ENCODE measurements at regions not wholly inside any gene's neighbourhood (a gene's known extent, or its start where the extent isn't known, plus 50 kb on each side); places are given as distances from the start of the nearest gene placed in this dataset.

DNA sequence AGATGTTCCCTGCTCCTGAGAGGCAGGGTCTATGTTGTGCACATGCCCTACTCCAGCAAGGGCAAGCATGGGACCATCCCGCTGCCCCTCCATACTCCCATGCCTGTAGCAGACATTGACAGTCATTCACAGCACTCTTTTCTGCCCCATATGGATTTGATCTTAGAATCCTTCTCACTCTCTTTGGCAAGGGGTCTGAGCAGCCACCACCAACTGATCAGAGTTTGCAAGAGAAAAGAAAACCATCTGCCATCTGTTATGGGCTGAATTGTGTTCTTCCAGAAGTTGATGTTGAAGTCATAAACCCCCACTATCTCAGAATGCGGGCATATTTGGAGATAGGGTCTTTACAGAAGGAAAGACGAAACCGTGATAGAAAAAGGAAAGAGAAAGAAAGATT lies 315.1 kb upstream of the CLINT1 start:
- no peak overlapping the region for H2AFZ ChIP-seq (ENCODE audit: control insufficient read depth, low read depth, low read length)
- peaks cover 0 to 1% of the 10 kb centered on the region in 2 experiments; a peak in 1 of 4 replicates for H3K27me3 ChIP-seq (replicated peaks in 1 of 2; ENCODE audit: control insufficient read depth in 2 of 2, insufficient read depth in 2 of 2, low read length in 1 of 2)
- BruUV-seq (replicated peaks): no TSS peak
- SMC1A ChIA-PET (ENCODE audit: uncharacterized antibody, unreplicated experiment): interaction anchor here (0.7 to 7.1 kb wide), 16 partner anchors 24 to 958 kb away, joined by 3 to 100 read pairs (median 5); no protein-coding TSS in a partner anchor
- no peaks in the 10 kb centered on the region for H3K4me1 ChIP-seq (ENCODE audit: control insufficient read depth, insufficient read depth, low read length)
- no peak overlapping the region for H3K9ac ChIP-seq (ENCODE audit: control insufficient read depth, insufficient read depth, low read length)
- no peak overlapping the region for H3K27ac ChIP-seq (ENCODE audit: control insufficient read depth, insufficient read depth)
- H3K36me3 ChIP-seq (ENCODE audit: control insufficient read depth in 2 of 2, insufficient read depth in 2 of 2, low read length in 1 of 2): no peaks in the 10 kb centered on the region
- no peak for TF ChIP-seq CBFB (IDR thresholded peaks at IDR 0.05; ENCODE audit: low read depth)
- TF ChIP-seq PAX8 (IDR thresholded peaks at IDR 0.05): no peak
- no peak for TF ChIP-seq STAT1 (conservative IDR thresholded peaks at IDR 0.05)
- TF ChIP-seq IRF5 (IDR thresholded peaks at IDR 0.05; ENCODE audit: borderline replicate concordance): no peak
- TF ChIP-seq ZBTB11 (CRISPR knock-in tag; IDR thresholded peaks at IDR 0.05): no peak
- no peak for TF ChIP-seq ZZZ3 (IDR thresholded peaks at IDR 0.05; ENCODE audit: control insufficient read depth, insufficient read length, low read depth)
- WGBS (ENCODE audit: insufficient coverage, insufficient replicate concordance, low lambda C conversion rate, missing lambda C conversion rate): 55% methylated on average over 4 of the region's 4 CpGs
- CTCF ChIA-PET: interaction anchor here (0.6 to 9.0 kb wide), 26 partner anchors 7 to 1157 kb away, joined by 3 to 137 read pairs (median 4); no protein-coding TSS in a partner anchor
- ATAC-seq (no peak), FAIRE-seq (no peak), DNase-seq (ENCODE audit: low read depth, low spot score) (no peak)
- no peaks in the 10 kb centered on the region for H3K79me2 ChIP-seq (ENCODE audit: control insufficient read depth, insufficient read depth, low read length)
- H4K20me1 ChIP-seq (ENCODE audit: control insufficient read depth, insufficient read depth): no peaks in the 10 kb centered on the region
- POLR2A ChIA-PET: no interaction called here
- intact Hi-C loops (cut with micrococcal nuclease; ENCODE audit: unreplicated experiment): loop anchor here (2.0 kb wide), 2 partner anchors 521 to 959 kb away; no protein-coding TSS in a partner anchor
- no peak overlapping the region for H3K4me3 ChIP-seq
- H3K9me3 ChIP-seq (replicated peaks; ENCODE audit: control insufficient read depth, insufficient read depth, low read length): no peaks in the 10 kb centered on the region
- in situ Hi-C loops (cut with MboI): loop anchor here (5.0 kb wide), 2 partner anchors 508 to 933 kb away; no protein-coding TSS in a partner anchor
- RAD21 ChIA-PET (ENCODE audit: unreplicated experiment): interaction anchor here (0.7 to 3.2 kb wide), 20 partner anchors 12 to 983 kb away, joined by 3 to 96 read pairs (median 4); no protein-coding TSS in a partner anchor
- no peak overlapping the region for H3K4me2 ChIP-seq (ENCODE audit: control insufficient read depth, insufficient read depth)
